WTC11 (cell line): ENCODE measurements at regions not wholly inside any gene's neighbourhood (a gene's known extent, or its start where the extent isn't known, plus 50 kb on each side); places are given as distances from the start of the nearest gene placed in this dataset.

Experiments
- ATAC-seq: fragments of 200-7000 bp; cut with Tn5 transposase; 2 replicates; pipeline ENCODE4 v1.10.0; 2021; ENCODE audit warnings: mild to moderate bottlenecking, moderate library complexity
- CTCF ChIA-PET: fragments of 300-600 bp; sonication (Branson Sonifier 250); formaldehyde crosslinking; loops from one replicate; lab custom pipeline; 2021; ENCODE audit warnings: antibody characterized with exemption; lab: Charles Lee
- POLR2A ChIA-PET: fragments of 350-600 bp; sonication (Branson Sonifier 250); formaldehyde crosslinking; loops from one replicate; lab custom pipeline; 2021; ENCODE audit warnings: antibody characterized with exemption; lab: Charles Lee
- DNase-seq: peaks from one replicate; pipeline ENCODE4 v3.0.0; 2021; ENCODE audit warnings: low spot score
- H3K27ac Mint-ChIP-seq: 2 replicates; pipeline ENCODE4 v1.8.0; 2021; ENCODE audit warnings: mixed read lengths
- H3K27me3 Mint-ChIP-seq: 2 replicates; pipeline ENCODE4 v1.8.0; 2021; ENCODE audit warnings: low read depth, mild to moderate bottlenecking, moderate library complexity, mixed read lengths
- H3K36me3 Mint-ChIP-seq: 2 replicates; pipeline ENCODE4 v1.8.0; 2021; ENCODE audit warnings: mixed read lengths
- H3K4me1 Mint-ChIP-seq: 2 replicates; pipeline ENCODE4 v1.8.0; 2022; ENCODE audit warnings: mixed read lengths
- H3K4me3 Mint-ChIP-seq: 2 replicates; pipeline ENCODE4 v1.8.0; 2021; ENCODE audit warnings: mild to moderate bottlenecking, moderate library complexity, mixed read lengths
- H3K9me3 Mint-ChIP-seq: 2 replicates; pipeline ENCODE4 v1.8.0; 2021; ENCODE audit warnings: mixed read lengths
- ARID4B ChIP-seq: sonication (generic); formaldehyde crosslinking; IDR thresholded peaks from 2 replicates; pipeline ENCODE4 v1.8.0; 2023; ENCODE audit warnings: missing genetic modification reagents, mild to moderate bottlenecking, borderline replicate concordance
- CBFB ChIP-seq: sonication (generic); formaldehyde crosslinking; IDR thresholded peaks from 2 replicates; pipeline ENCODE4 v1.8.1; 2022; ENCODE audit warnings: mild to moderate bottlenecking, low read depth, missing genetic modification reagents
- CREM ChIP-seq: sonication (generic); formaldehyde crosslinking; IDR thresholded peaks from 2 replicates; pipeline ENCODE4 v1.8.1; 2022; ENCODE audit warnings: mild to moderate bottlenecking, missing genetic modification reagents, moderate library complexity
- E2F1 ChIP-seq: sonication (generic); formaldehyde crosslinking; IDR thresholded peaks from 2 replicates; pipeline ENCODE4 v1.8.0; 2022; ENCODE audit warnings: mild to moderate bottlenecking, missing genetic modification reagents
- E2F4 ChIP-seq: sonication (generic); formaldehyde crosslinking; IDR thresholded peaks from 2 replicates; pipeline ENCODE4 v1.8.1; 2022; ENCODE audit warnings: low read depth, mild to moderate bottlenecking, moderate library complexity, missing genetic modification reagents, borderline replicate concordance
- ELF4 ChIP-seq: sonication (generic); formaldehyde crosslinking; IDR thresholded peaks from 2 replicates; pipeline ENCODE4 v1.8.1; 2022; ENCODE audit warnings: low read depth, mild to moderate bottlenecking, moderate library complexity, missing genetic modification reagents
- EMX1 ChIP-seq: fragments of 250-450 bp; sonication (Bioruptor Pico); IDR thresholded peaks from 2 replicates; pipeline ENCODE4 v1.8.0; 2021; ENCODE audit warnings: mild to moderate bottlenecking
- FOXP1 ChIP-seq: sonication (generic); formaldehyde crosslinking; IDR thresholded peaks from 2 replicates; pipeline ENCODE4 v1.8.0; 2022; ENCODE audit warnings: missing genetic modification reagents, mild to moderate bottlenecking, moderate library complexity, borderline replicate concordance
- HMGA2 ChIP-seq: fragments of 250-450 bp; sonication (Bioruptor Pico); IDR thresholded peaks from 2 replicates; pipeline ENCODE4 v1.4.0; 2021; ENCODE audit warnings: mild to moderate bottlenecking, moderate library complexity
- IRF2 ChIP-seq: sonication (generic); formaldehyde crosslinking; IDR thresholded peaks from 2 replicates; pipeline ENCODE4 v1.8.0; 2022; ENCODE audit warnings: low read depth, missing genetic modification reagents, borderline replicate concordance
- MAX ChIP-seq: sonication (generic); formaldehyde crosslinking; IDR thresholded peaks from 2 replicates; pipeline ENCODE4 v1.8.0; 2022; ENCODE audit warnings: mild to moderate bottlenecking, missing genetic modification reagents
- NR1H2 ChIP-seq: sonication (generic); formaldehyde crosslinking; IDR thresholded peaks from 2 replicates; pipeline ENCODE4 v1.9.0; 2021; ENCODE audit warnings: mild to moderate bottlenecking, moderate library complexity, missing genetic modification reagents
- OVOL2 ChIP-seq: fragments of 250-450 bp; sonication (Bioruptor Pico); IDR thresholded peaks from 2 replicates; pipeline ENCODE4 v1.9.0; 2021; ENCODE audit warnings: mild to moderate bottlenecking, borderline replicate concordance
- PRRX2 ChIP-seq: fragments of 250-450 bp; sonication (Bioruptor Pico); IDR thresholded peaks from 2 replicates; pipeline ENCODE4 v1.8.0; 2021; ENCODE audit warnings: mild to moderate bottlenecking
- SOX15 ChIP-seq: fragments of 250-450 bp; sonication (Bioruptor Pico); IDR thresholded peaks from 2 replicates; pipeline ENCODE4 v1.9.0; 2021; ENCODE audit warnings: mild to moderate bottlenecking
- TCF7 ChIP-seq: sonication (generic); formaldehyde crosslinking; IDR thresholded peaks from 2 replicates; pipeline ENCODE4 v1.8.0; 2022; ENCODE audit warnings: mild to moderate bottlenecking, low read depth, missing genetic modification reagents, moderate library complexity
- USF1 ChIP-seq: sonication (generic); formaldehyde crosslinking; IDR thresholded peaks from 2 replicates; pipeline ENCODE4 v1.8.0; 2022; ENCODE audit warnings: mild to moderate bottlenecking, missing genetic modification reagents
- ZNF263 ChIP-seq: sonication (generic); formaldehyde crosslinking; IDR thresholded peaks from 2 replicates; pipeline ENCODE4 v1.8.1; 2022; ENCODE audit warnings: low read depth, mild to moderate bottlenecking, moderate library complexity, missing genetic modification reagents
- ZNF317 ChIP-seq: sonication (generic); formaldehyde crosslinking; IDR thresholded peaks from 2 replicates; pipeline ENCODE4 v1.8.1; 2023; ENCODE audit warnings: low read depth, mild to moderate bottlenecking, moderate library complexity, missing genetic modification reagents, borderline replicate concordance
- ZSCAN18 ChIP-seq: fragments of 250-450 bp; sonication (Bioruptor Pico); IDR thresholded peaks from 2 replicates; pipeline ENCODE4 v2.1.2; 2022; ENCODE audit warnings: mild to moderate bottlenecking, moderate library complexity

GRCh38 chr21:14875186-14875585, 189.6 kb downstream of the NRIP1 start:
- H3K27me3 Mint-ChIP-seq, result no peaks in the 10 kb centered on the region
- H3K36me3 Mint-ChIP-seq, result no peaks in the 10 kb centered on the region
- H3K9me3 Mint-ChIP-seq, result no peaks in the 10 kb centered on the region
- no peak overlapping the region for H3K27ac Mint-ChIP-seq
- no peak for TF ChIP-seq CBFB (CRISPR knock-in tag)
- no peak for TF ChIP-seq ARID4B (CRISPR knock-in tag)
- TF ChIP-seq ZNF317 (CRISPR knock-in tag), result no peak
- TF ChIP-seq PRRX2 (CRISPR knock-in tag), result no peak
- no peak for TF ChIP-seq ELF4
- ATAC-seq (no peak), DNase-seq (no peak)
- ChIA-PET POLR2A (no interaction called here), CTCF (no interaction called here)
- H3K4me3 Mint-ChIP-seq, result no peak overlapping the region
- peaks cover 9% of the 10 kb centered on the region for H3K4me1 Mint-ChIP-seq

- Mint-ChIP-seq H3K27ac (no peak overlapping the region), H3K4me1 (peaks cover 9% of the 10 kb centered on the region), H3K4me3 (no peak overlapping the region), H3K9me3 (no peaks in the 10 kb centered on the region), H3K27me3 (no peaks in the 10 kb centered on the region), H3K36me3 (no peaks in the 10 kb centered on the region)
- no peak for ATAC-seq
- TF ChIP-seq E2F1 (CRISPR knock-in tag) (no peak), ZSCAN18 (no peak), NR1H2 (CRISPR knock-in tag) (no peak), FOXP1 (no peak), OVOL2 (CRISPR knock-in tag) (no peak), IRF2 (no peak), E2F4 (CRISPR knock-in tag) (no peak), ZNF263 (no peak), SOX15 (CRISPR knock-in tag) (no peak)
- ChIA-PET POLR2A (no interaction called here), CTCF (no interaction called here)
- no peak for DNase-seq
Measured at GRCh38 chr21:14874379-14874778, 190.4 kb downstream of the NRIP1 start.

GRCh38 chr21:14871861-14872260, 192.9 kb downstream of the NRIP1 start:
- ATAC-seq, result no peak
- Mint-ChIP-seq H3K4me1 (peaks cover 19% of the 10 kb centered on the region), H3K27ac (no peak overlapping the region), H3K27me3 (no peaks in the 10 kb centered on the region), H3K9me3 (no peaks in the 10 kb centered on the region), H3K36me3 (no peaks in the 10 kb centered on the region), H3K4me3 (no peak overlapping the region)
- TF ChIP-seq HMGA2 (CRISPR knock-in tag) (no peak), CREM (CRISPR knock-in tag) (no peak), TCF7 (no peak), IRF2 (no peak), USF1 (CRISPR knock-in tag) (no peak), MAX (CRISPR knock-in tag) (no peak), EMX1 (CRISPR knock-in tag) (no peak)
- DNase-seq, result no peak
- POLR2A ChIA-PET, result no interaction called here
- CTCF ChIA-PET, result interaction anchor here (1.1 kb wide), 1 partner anchor 681 kb away, joined by 3 read pairs; no protein-coding TSS in a partner anchor
